ENCODE measurements at regions not wholly inside any gene's neighbourhood (a gene's known extent, or its start where the extent isn't known, plus 50 kb on each side); places are given as distances from the start of the nearest gene placed in this dataset.
A peak's percentile ranks its signal among the peaks of the same experiment; 100 is the strongest.

- H3K4me1 ChIP-seq (ENCODE audit: control insufficient read depth in 1 of 2, insufficient read depth in 2 of 2, low read length in 2 of 2) = peaks cover 14% of the 10 kb centered on the region in 2 donors
- Mint-ChIP-seq H3K27ac (no peak overlapping the region), H3K27me3 (ENCODE audit: low read depth in 3 of 3) (peaks cover 10 to 17% (median 13%) of the 10 kb centered on the region in 3 donors), H3K4me1 (peaks cover 18% of the 10 kb centered on the region), H3K9me3 (peaks cover 11 to 24% (median 17%) of the 10 kb centered on the region in 7 donors), H3K36me3 (no peaks in the 10 kb centered on the region), H3K4me3 (peak overlapping the region in 1 of 2 donors; percentile 16)
- no peak overlapping the region for H3K4me2 ChIP-seq (replicated peaks; ENCODE audit: extremely low read depth, low read length, poor library complexity, severe bottlenecking)
- no peak for DNase-seq
- no peak overlapping the region for H2AFZ ChIP-seq (ENCODE audit: insufficient read depth, low read depth, low read length, poor library complexity, severe bottlenecking)
- no peak overlapping the region for H3K9ac ChIP-seq (ENCODE audit: insufficient read depth, low read length, poor library complexity, severe bottlenecking)
- no peaks in the 10 kb centered on the region for H4K20me1 ChIP-seq (ENCODE audit: insufficient read depth, low read length)
- WGBS (ENCODE audit: insufficient coverage) = no CpG with 5 or more reads among the region's 3 CpGs
- H3K79me2 ChIP-seq (ENCODE audit: insufficient read depth, low read length) = no peaks in the 10 kb centered on the region
- H3K27me3 ChIP-seq (ENCODE audit: control insufficient read depth in 2 of 2, insufficient read depth in 2 of 2, low read length in 2 of 2) = no peaks in the 10 kb centered on the region
- no peak overlapping the region for H3K4me3 ChIP-seq (replicated peaks in 1 of 3; ENCODE audit: low read depth in 2 of 3, low read length in 3 of 3)
- intact Hi-C loops (cut with micrococcal nuclease) = loop anchor here in 1 of 2 donors (10.0 kb wide), 1 partner anchor 304 kb away; no protein-coding TSS in a partner anchor
- peaks cover 18% of the 10 kb centered on the region in 2 donors for H3K9me3 ChIP-seq (replicated peaks in 1 of 2; ENCODE audit: control insufficient read depth in 1 of 2, insufficient read depth in 1 of 2, low read length in 2 of 2)
- H3K27ac ChIP-seq (ENCODE audit: low read depth in 1 of 2, low read length in 2 of 2) = no peak overlapping the region
- TF ChIP-seq, protein P1, sequence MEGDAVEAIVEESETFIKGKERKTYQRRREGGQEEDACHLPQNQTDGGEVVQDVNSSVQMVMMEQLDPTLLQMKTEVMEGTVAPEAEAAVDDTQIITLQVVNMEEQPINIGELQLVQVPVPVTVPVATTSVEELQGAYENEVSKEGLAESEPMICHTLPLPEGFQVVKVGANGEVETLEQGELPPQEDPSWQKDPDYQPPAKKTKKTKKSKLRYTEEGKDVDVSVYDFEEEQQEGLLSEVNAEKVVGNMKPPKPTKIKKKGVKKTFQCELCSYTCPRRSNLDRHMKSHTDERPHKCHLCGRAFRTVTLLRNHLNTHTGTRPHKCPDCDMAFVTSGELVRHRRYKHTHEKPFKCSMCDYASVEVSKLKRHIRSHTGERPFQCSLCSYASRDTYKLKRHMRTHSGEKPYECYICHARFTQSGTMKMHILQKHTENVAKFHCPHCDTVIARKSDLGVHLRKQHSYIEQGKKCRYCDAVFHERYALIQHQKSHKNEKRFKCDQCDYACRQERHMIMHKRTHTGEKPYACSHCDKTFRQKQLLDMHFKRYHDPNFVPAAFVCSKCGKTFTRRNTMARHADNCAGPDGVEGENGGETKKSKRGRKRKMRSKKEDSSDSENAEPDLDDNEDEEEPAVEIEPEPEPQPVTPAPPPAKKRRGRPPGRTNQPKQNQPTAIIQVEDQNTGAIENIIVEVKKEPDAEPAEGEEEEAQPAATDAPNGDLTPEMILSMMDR (IDR thresholded peaks at IDR 0.05) = no peak
- H3K36me3 ChIP-seq (replicated peaks in 1 of 2; ENCODE audit: control insufficient read depth in 1 of 2, insufficient read depth in 2 of 2, low read length in 2 of 2) = no peaks in the 10 kb centered on the region
Observed at GRCh38 chr3:72279068-72279604, 494.2 kb upstream of the PROK2 start.

DNA sequence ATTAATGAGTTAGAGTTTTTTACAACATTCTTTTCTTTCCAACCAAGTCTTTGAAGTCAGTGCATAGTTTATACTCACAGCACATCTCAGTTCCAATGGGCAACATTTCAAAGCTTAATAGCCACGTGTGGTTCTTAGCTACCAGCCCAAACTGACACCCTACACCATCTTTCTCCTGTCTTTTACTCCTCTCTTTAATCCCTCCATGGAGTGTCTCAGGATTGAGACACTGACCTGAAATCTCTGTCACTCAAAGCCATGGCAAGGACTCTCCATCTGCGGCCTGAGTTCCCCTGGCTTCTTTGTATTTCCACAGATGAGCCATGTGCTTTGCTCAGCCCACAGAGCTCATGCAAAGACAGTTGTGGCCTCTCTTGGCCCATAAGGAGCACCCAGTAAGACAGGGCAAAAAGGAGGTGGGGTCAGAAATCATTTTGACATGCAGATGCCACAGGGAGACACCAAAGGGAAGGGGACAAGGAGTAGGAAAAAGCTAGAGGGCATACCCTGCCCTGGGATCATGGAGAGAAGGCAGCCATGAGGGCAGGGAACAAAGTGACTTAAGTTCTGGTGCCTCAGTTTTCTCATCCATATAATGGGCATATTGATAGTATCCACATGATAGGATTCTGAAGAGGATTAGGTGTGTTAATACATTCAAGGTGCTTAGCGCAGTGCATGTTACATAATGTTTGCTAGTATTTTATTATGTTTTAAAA is 493.6 kb upstream of the PROK2 start:
- Mint-ChIP-seq H3K27me3 (ENCODE audit: low read depth in 3 of 3) (peaks cover 10 to 14% (median 13%) of the 10 kb centered on the region in 3 donors), H3K27ac (no peak overlapping the region), H3K36me3 (no peaks in the 10 kb centered on the region), H3K4me3 (no peak overlapping the region), H3K4me1 (peaks cover 24% of the 10 kb centered on the region), H3K9me3 (peaks cover 8 to 20% (median 14%) of the 10 kb centered on the region in 7 donors)
- Histone ChIP-seq H4K20me1 (ENCODE audit: insufficient read depth, low read length) (no peaks in the 10 kb centered on the region), H3K9ac (ENCODE audit: insufficient read depth, low read length, poor library complexity, severe bottlenecking) (no peak overlapping the region), H3K27me3 (ENCODE audit: control insufficient read depth in 2 of 2, insufficient read depth in 2 of 2, low read length in 2 of 2) (no peaks in the 10 kb centered on the region), H3K79me2 (ENCODE audit: insufficient read depth, low read length) (no peaks in the 10 kb centered on the region), H3K4me1 (ENCODE audit: control insufficient read depth in 1 of 2, insufficient read depth in 2 of 2, low read length in 2 of 2) (peaks cover 20% of the 10 kb centered on the region in 2 donors), H3K4me3 (replicated peaks in 1 of 3; ENCODE audit: low read depth in 2 of 3, low read length in 3 of 3) (no peak overlapping the region), H3K36me3 (replicated peaks in 1 of 2; ENCODE audit: control insufficient read depth in 1 of 2, insufficient read depth in 2 of 2, low read length in 2 of 2) (no peaks in the 10 kb centered on the region), H3K9me3 (replicated peaks in 1 of 2; ENCODE audit: control insufficient read depth in 1 of 2, insufficient read depth in 1 of 2, low read length in 2 of 2) (peaks cover 14 to 15% of the 10 kb centered on the region in 2 donors), H2AFZ (ENCODE audit: insufficient read depth, low read depth, low read length, poor library complexity, severe bottlenecking) (no peak overlapping the region), H3K27ac (ENCODE audit: low read depth in 1 of 2, low read length in 2 of 2) (no peak overlapping the region), H3K4me2 (replicated peaks; ENCODE audit: extremely low read depth, low read length, poor library complexity, severe bottlenecking) (no peak overlapping the region)
- TF ChIP-seq, protein P1 (IDR thresholded peaks at IDR 0.05) = no peak
- no peak for DNase-seq
- 97% methylated on average over 3 of the region's 3 CpGs for WGBS (ENCODE audit: insufficient coverage)
- intact Hi-C loops (cut with micrococcal nuclease) = loop anchor here in 1 of 2 donors (10.0 kb wide), 1 partner anchor 304 kb away; no protein-coding TSS in a partner anchor
